ENCODE measurements at regions not wholly inside any gene's neighbourhood (a gene's known extent, or its start where the extent isn't known, plus 50 kb on each side); places are given as distances from the start of the nearest gene placed in this dataset.

DNA sequence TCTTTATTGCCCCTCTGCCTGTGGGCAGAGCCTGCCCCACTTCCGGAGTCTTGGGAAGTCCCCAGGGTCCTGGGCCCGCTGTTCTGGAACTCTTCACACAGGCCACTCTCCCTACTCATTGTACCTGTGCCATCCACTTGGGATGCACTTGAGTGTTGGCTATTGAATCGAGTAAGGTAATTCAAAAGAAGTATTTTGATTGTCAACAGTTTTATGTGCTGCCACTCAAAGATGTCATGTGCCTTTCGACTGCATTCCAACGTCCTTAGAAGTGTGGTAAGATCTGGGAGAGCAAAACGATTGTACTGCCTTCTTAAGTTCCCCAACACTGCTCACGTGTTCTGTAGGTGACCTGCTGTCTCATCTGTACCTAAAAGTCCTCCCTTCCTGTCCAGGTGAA, 77.0 kb upstream of the SMIM21 start (continued):
- TF ChIP-seq, protein P1, sequence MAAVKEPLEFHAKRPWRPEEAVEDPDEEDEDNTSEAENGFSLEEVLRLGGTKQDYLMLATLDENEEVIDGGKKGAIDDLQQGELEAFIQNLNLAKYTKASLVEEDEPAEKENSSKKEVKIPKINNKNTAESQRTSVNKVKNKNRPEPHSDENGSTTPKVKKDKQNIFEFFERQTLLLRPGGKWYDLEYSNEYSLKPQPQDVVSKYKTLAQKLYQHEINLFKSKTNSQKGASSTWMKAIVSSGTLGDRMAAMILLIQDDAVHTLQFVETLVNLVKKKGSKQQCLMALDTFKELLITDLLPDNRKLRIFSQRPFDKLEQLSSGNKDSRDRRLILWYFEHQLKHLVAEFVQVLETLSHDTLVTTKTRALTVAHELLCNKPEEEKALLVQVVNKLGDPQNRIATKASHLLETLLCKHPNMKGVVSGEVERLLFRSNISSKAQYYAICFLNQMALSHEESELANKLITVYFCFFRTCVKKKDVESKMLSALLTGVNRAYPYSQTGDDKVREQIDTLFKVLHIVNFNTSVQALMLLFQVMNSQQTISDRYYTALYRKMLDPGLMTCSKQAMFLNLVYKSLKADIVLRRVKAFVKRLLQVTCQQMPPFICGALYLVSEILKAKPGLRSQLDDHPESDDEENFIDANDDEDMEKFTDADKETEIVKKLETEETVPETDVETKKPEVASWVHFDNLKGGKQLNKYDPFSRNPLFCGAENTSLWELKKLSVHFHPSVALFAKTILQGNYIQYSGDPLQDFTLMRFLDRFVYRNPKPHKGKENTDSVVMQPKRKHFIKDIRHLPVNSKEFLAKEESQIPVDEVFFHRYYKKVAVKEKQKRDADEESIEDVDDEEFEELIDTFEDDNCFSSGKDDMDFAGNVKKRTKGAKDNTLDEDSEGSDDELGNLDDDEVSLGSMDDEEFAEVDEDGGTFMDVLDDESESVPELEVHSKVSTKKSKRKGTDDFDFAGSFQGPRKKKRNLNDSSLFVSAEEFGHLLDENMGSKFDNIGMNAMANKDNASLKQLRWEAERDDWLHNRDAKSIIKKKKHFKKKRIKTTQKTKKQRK (IDR thresholded peaks at IDR 0.05; ENCODE audit: borderline replicate concordance, low read depth, low read length), result no peak
- no peak for TF ChIP-seq TAF15 (IDR thresholded peaks at IDR 0.05; ENCODE audit: low read depth, low read length)
- TF ChIP-seq, protein P2, sequence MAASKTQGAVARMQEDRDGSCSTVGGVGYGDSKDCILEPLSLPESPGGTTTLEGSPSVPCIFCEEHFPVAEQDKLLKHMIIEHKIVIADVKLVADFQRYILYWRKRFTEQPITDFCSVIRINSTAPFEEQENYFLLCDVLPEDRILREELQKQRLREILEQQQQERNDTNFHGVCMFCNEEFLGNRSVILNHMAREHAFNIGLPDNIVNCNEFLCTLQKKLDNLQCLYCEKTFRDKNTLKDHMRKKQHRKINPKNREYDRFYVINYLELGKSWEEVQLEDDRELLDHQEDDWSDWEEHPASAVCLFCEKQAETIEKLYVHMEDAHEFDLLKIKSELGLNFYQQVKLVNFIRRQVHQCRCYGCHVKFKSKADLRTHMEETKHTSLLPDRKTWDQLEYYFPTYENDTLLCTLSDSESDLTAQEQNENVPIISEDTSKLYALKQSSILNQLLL (CRISPR knock-in tag; IDR thresholded peaks at IDR 0.05; ENCODE audit: borderline replicate concordance), result no peak
- no peak for TF ChIP-seq FOS (IDR thresholded peaks at IDR 0.05; ENCODE audit: extremely low read depth, insufficient read length)
- TF ChIP-seq MEF2D (tag; conservative IDR thresholded peaks at IDR 0.05; ENCODE audit: low read depth), result no peak
- TF ChIP-seq ZNF174 (CRISPR knock-in tag; IDR thresholded peaks at IDR 0.05), result no peak
- no peak for TF ChIP-seq ELF1 (tag; IDR thresholded peaks at IDR 0.05)

DNA sequence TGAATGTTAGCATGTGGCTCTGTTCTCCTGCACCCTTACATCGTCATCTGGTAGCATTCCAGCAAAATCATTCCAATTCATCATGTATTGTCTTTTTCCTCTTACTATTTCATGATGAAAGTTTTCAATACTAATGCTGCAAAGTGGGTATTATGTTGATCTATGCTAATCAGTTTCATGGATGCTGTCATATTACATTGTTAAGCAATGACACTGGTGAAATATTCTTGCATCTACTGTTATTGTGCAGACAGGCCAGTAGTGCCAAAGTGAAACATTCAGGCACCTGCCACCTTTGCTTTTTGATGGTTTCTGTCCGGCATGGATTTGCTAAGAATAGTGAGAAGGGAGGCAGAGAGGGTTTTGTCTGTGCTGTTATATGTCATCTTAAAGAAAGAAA, 76.1 kb upstream of the SMIM21 start:
- H3K9ac ChIP-seq (ENCODE audit: insufficient read depth in 1 of 2, low read depth in 2 of 2, low read length in 2 of 2), result no peak overlapping the region
- no peaks in the 10 kb centered on the region for H3K4me1 ChIP-seq (replicated peaks in 1 of 2; ENCODE audit: control insufficient read depth in 2 of 2, insufficient read depth in 2 of 2, low read length in 2 of 2)
- WGBS (ENCODE audit: insufficient coverage, low coverage, missing lambda C conversion rate), result 0% methylated on average over 2 of the region's 2 CpGs
- in situ Hi-C loops (cut with MboI), result no loop called here
- no TSS peak for BruUV-seq (replicated peaks)
- FAIRE-seq (no peak), ATAC-seq (no peak), DNase-seq (ENCODE audit: extremely low read depth in 1 of 4, low spot score in 3 of 4) (no peak)
- no peaks in the 10 kb centered on the region for H3K36me3 ChIP-seq (ENCODE audit: control insufficient read depth, insufficient read depth, low read length)
- intact Hi-C loops (cut with micrococcal nuclease), result no loop called here
- CTCF ChIA-PET (ENCODE audit: low intra/inter-chr PET ratio), result no interaction called here
- no peaks in the 10 kb centered on the region for H3K9me3 ChIP-seq (replicated peaks; ENCODE audit: control insufficient read depth, insufficient read depth, low read depth, low read length)
- TF ChIP-seq TAF7 (tag; IDR thresholded peaks at IDR 0.05) (no peak), ZNF717 (CRISPR knock-in tag; IDR thresholded peaks at IDR 0.05) (no peak), ESRRA (IDR thresholded peaks at IDR 0.05; ENCODE audit: borderline replicate concordance, low read depth) (no peak), ZNF75A (CRISPR knock-in tag; IDR thresholded peaks at IDR 0.05) (no peak), ZNF146 (CRISPR knock-in tag; IDR thresholded peaks at IDR 0.05; ENCODE audit: unreplicated experiment) (no peak), BDP1 (IDR thresholded peaks at IDR 0.05; ENCODE audit: insufficient read depth, insufficient read length) (no peak), ZNF778 (CRISPR knock-in tag; IDR thresholded peaks at IDR 0.05) (no peak), HDAC3 (IDR thresholded peaks at IDR 0.05; ENCODE audit: borderline replicate concordance, partially characterized antibody) (no peak), ZNF551 (CRISPR knock-in tag; IDR thresholded peaks at IDR 0.05) (no peak), MCM3 (IDR thresholded peaks at IDR 0.05) (no peak), ZNF134 (CRISPR knock-in tag; conservative IDR thresholded peaks at IDR 0.05) (no peak)
- no peaks in the 10 kb centered on the region for H3K9me1 ChIP-seq (ENCODE audit: control insufficient read depth, insufficient read depth, low read length)
- no peak overlapping the region for H3K4me2 ChIP-seq (ENCODE audit: insufficient read depth, low read length)
- no peaks in the 10 kb centered on the region for H3K79me2 ChIP-seq (ENCODE audit: control insufficient read depth, insufficient read depth, low read length)
- H3K4me3 ChIP-seq, result no peak overlapping the region
- H3K27me3 ChIP-seq (ENCODE audit: control insufficient read depth in 2 of 2, insufficient read depth in 2 of 2, low read length in 2 of 2), result no peaks in the 10 kb centered on the region
- no peak overlapping the region for H3K27ac ChIP-seq (ENCODE audit: extremely low read depth, low read depth, low read length)
- H2AFZ ChIP-seq (ENCODE audit: low read depth, low read length), result no peak overlapping the region
- H4K20me1 ChIP-seq (replicated peaks; ENCODE audit: control insufficient read depth, insufficient read depth, low read length), result no peaks in the 10 kb centered on the region
- POLR2A ChIA-PET, result no interaction called here

All from K562 (cell line).